GM23338 (cell line): ENCODE measurements at regions not wholly inside any gene's neighbourhood (a gene's known extent, or its start where the extent isn't known, plus 50 kb on each side); places are given as distances from the start of the nearest gene placed in this dataset.

Experiments
- ATAC-seq: fragments of 200-7000 bp; cut with Tn5 transposase; 3 replicates; pipeline ENCODE4 v1.9.1; 2020
- DNase-seq: peaks from one replicate; pipeline ENCODE4 v3.0.0-alpha.2; 2015; ENCODE audit warnings: low spot score
- H2AFZ ChIP-seq: fragments of 200-600 bp; sonication (generic); 2 replicates; pipeline ENCODE4 v1.8.0; 2016; ENCODE audit warnings: antibody characterized with exemption, mild to moderate bottlenecking, moderate library complexity
- H3F3A ChIP-seq: fragments of 200-600 bp; sonication (generic); replicated peaks from 2 replicates; pipeline ENCODE4 v1.8.0; 2017; ENCODE audit warnings: antibody characterized with exemption, mixed run types, low read depth
- H3K27ac ChIP-seq: fragments of 200-600 bp; sonication (generic); 2 replicates; pipeline ENCODE4 v1.6.1; 2016; ENCODE audit warnings: low read depth
- H3K27me3 ChIP-seq: fragments of 200-600 bp; sonication (generic); 2 replicates; pipeline ENCODE4 v1.8.0; 2016; ENCODE audit warnings: mild to moderate bottlenecking, mixed run types, moderate library complexity; ENCODE audit not compliant: insufficient read depth
- H3K36me3 ChIP-seq: fragments of 200-600 bp; sonication (generic); 2 replicates; pipeline ENCODE4 v1.8.0; 2016; ENCODE audit warnings: mild to moderate bottlenecking; ENCODE audit not compliant: insufficient read depth
- H3K4me1 ChIP-seq: fragments of 200-600 bp; sonication (generic); 2 replicates; pipeline ENCODE4 v1.8.0; 2016; ENCODE audit warnings: mild to moderate bottlenecking, moderate library complexity; ENCODE audit not compliant: insufficient read depth
- H3K4me2 ChIP-seq: fragments of 200-600 bp; sonication (generic); 2 replicates; pipeline ENCODE4 v1.7.1; 2017; ENCODE audit warnings: mixed run types
- H3K4me3 ChIP-seq: fragments of 200-600 bp; sonication (generic); 2 replicates; pipeline ENCODE4 v1.6.1; 2016; ENCODE audit warnings: mixed run types
- H3K79me2 ChIP-seq: fragments of 200-600 bp; sonication (generic); replicated peaks from 2 replicates; pipeline ENCODE4 v1.8.0; 2017; ENCODE audit warnings: mild to moderate bottlenecking; ENCODE audit not compliant: insufficient read depth
- H3K9me2 ChIP-seq: fragments of 200-600 bp; sonication (generic); 2 replicates; pipeline ENCODE4 v1.8.0; 2017; ENCODE audit not compliant: insufficient read depth
- H4K20me1 ChIP-seq: fragments of 200-600 bp; sonication (generic); replicated peaks from 2 replicates; pipeline ENCODE4 v1.8.0; 2017; ENCODE audit warnings: mild to moderate bottlenecking; ENCODE audit not compliant: insufficient read depth
- H3K27ac Mint-ChIP-seq: 2 replicates; pipeline ENCODE4 v1.8.0; 2020; ENCODE audit warnings: inconsistent platforms, mild to moderate bottlenecking, moderate library complexity, mixed read lengths
- H3K27me3 Mint-ChIP-seq: 3 replicates; pipeline ENCODE4 v1.8.0; 2022; ENCODE audit warnings: low read depth, mild to moderate bottlenecking, moderate library complexity, mixed read lengths, inconsistent platforms; ENCODE audit not compliant: insufficient read depth, poor library complexity
- H3K36me3 Mint-ChIP-seq: 3 replicates; pipeline ENCODE4 v1.8.0; 2021; ENCODE audit warnings: low read depth, mild to moderate bottlenecking, inconsistent platforms, moderate library complexity, mixed read lengths
- H3K4me1 Mint-ChIP-seq: 3 replicates; pipeline ENCODE4 v1.8.0; 2020; ENCODE audit warnings: mild to moderate bottlenecking, inconsistent platforms, mixed read lengths
- H3K4me3 Mint-ChIP-seq: 3 replicates; pipeline ENCODE4 v1.8.0; 2021; ENCODE audit warnings: moderate library complexity, mild to moderate bottlenecking, inconsistent platforms, mixed read lengths
- H3K9me3 Mint-ChIP-seq: 3 replicates; pipeline ENCODE4 v1.8.0; 2020; ENCODE audit warnings: moderate library complexity, mild to moderate bottlenecking, inconsistent platforms, mixed read lengths
- CREB1 ChIP-seq: fragments of 250-450 bp; sonication (Bioruptor Pico); IDR thresholded peaks from 2 replicates; pipeline ENCODE4 v1.5.0; 2020; ENCODE audit warnings: low read depth, mild to moderate bottlenecking, moderate library complexity
- ETS1 ChIP-seq: IDR thresholded peaks from 2 replicates; pipeline ENCODE4 v1.6.1; 2016; ENCODE audit warnings: antibody characterized with exemption
- EZH2 ChIP-seq: fragments of 200-600 bp; sonication (generic); IDR thresholded peaks from one replicate; pipeline ENCODE4 v1.8.0; 2017; ENCODE audit warnings: antibody characterized with exemption, mild to moderate bottlenecking, low read depth; ENCODE audit not compliant: unreplicated experiment
- EZH2phosphoT487 ChIP-seq: fragments of 200-600 bp; sonication (generic); IDR thresholded peaks from one replicate; pipeline ENCODE4 v1.8.1; 2018; ENCODE audit warnings: antibody characterized with exemption; ENCODE audit not compliant: unreplicated experiment
- JUNB ChIP-seq: IDR thresholded peaks from one replicate; pipeline ENCODE4 v1.6.1; 2016; ENCODE audit warnings: antibody characterized with exemption; ENCODE audit not compliant: unreplicated experiment
- NANOG ChIP-seq: IDR thresholded peaks from 2 replicates; pipeline ENCODE4 v1.6.1; 2016; ENCODE audit warnings: antibody characterized with exemption, borderline replicate concordance
- POLR2AphosphoS5 ChIP-seq: IDR thresholded peaks from 2 replicates; pipeline ENCODE4 v1.6.1; 2016; ENCODE audit warnings: antibody characterized with exemption, low read depth
- STAT1 ChIP-seq: IDR thresholded peaks from one replicate; pipeline ENCODE4 v1.6.1; 2016; ENCODE audit warnings: antibody characterized with exemption; ENCODE audit not compliant: unreplicated experiment
- ZNF114 ChIP-seq: fragments of 250-450 bp; sonication (Bioruptor Pico); IDR thresholded peaks from 2 replicates; pipeline ENCODE4 v1.5.0; 2020; ENCODE audit warnings: mild to moderate bottlenecking, moderate library complexity
- ZNF331 ChIP-seq: fragments of 250-450 bp; sonication (Bioruptor Pico); IDR thresholded peaks from 2 replicates; pipeline ENCODE4 v1.5.0; 2020; ENCODE audit warnings: low read depth, mild to moderate bottlenecking, moderate library complexity
- TF ChIP-seq, protein P1 (sequence below): IDR thresholded peaks from one replicate; pipeline ENCODE4 v1.6.1; 2018; ENCODE audit warnings: antibody characterized with exemption; ENCODE audit not compliant: unreplicated experiment
- TF ChIP-seq, protein P2 (sequence below), 2 experiments: fragments of 200-600 bp in 1 of 2; sonication (generic) in 1 of 2; conservative IDR thresholded peaks; 2 replicates each; pipeline versions ENCODE4 v1.5.1 to v1.6.1; 2016 to 2017; ENCODE audit warnings: antibody characterized with exemption in 2 of 2, low read depth in 2 of 2, mild to moderate bottlenecking in 2 of 2, moderate library complexity in 1 of 2
- TF ChIP-seq, protein P3 (sequence below): fragments of 250-450 bp; sonication (Bioruptor Pico); IDR thresholded peaks from 2 replicates; pipeline ENCODE4 v1.5.0; 2020; ENCODE audit warnings: mild to moderate bottlenecking, moderate library complexity

DNA sequence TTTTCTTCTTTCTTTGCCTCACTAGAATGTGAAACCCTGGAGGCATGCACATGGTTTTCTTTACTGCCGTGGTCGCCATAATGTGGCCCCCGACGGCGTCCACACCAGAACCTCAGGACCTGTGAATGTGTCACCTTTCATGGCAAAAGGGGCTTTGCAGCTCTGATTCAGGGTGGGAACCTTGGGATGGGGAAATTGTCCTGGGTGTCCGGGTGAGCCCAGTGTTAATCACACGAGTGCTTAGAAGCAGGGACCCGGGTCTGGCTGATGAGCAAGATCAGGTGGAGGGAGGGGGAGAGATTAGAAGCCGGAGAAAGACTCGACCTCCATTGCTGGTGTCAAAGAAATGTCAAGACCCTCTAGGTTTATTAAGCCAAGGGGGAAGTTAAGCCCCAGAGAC is 74.7 kb upstream of the SHISAL1 start:
- H3K4me3 Mint-ChIP-seq: no peak overlapping the region
- no peak overlapping the region for H3K4me3 ChIP-seq
- no peaks in the 10 kb centered on the region for H3K79me2 ChIP-seq
- H3K4me2 ChIP-seq: no peak overlapping the region
- no peak overlapping the region for H3K27ac Mint-ChIP-seq
- H3K27ac ChIP-seq: no peak overlapping the region
- no peaks in the 10 kb centered on the region for H3F3A ChIP-seq
- no peak overlapping the region for H2AFZ ChIP-seq
- no peaks in the 10 kb centered on the region for H3K36me3 ChIP-seq
- peaks cover 11% of the 10 kb centered on the region for H3K27me3 Mint-ChIP-seq
- H3K4me1 Mint-ChIP-seq: peaks cover 11% of the 10 kb centered on the region
- no peaks in the 10 kb centered on the region for H4K20me1 ChIP-seq
- H3K36me3 Mint-ChIP-seq: no peaks in the 10 kb centered on the region
- no peaks in the 10 kb centered on the region for H3K27me3 ChIP-seq
- H3K9me3 Mint-ChIP-seq: no peaks in the 10 kb centered on the region
- no peaks in the 10 kb centered on the region for H3K4me1 ChIP-seq
- ATAC-seq: no peak
- no peaks in the 10 kb centered on the region for H3K9me2 ChIP-seq
- no peak for DNase-seq
- TF ChIP-seq ZNF114 (CRISPR knock-in tag) (no peak), STAT1 (no peak), EZH2 (no peak), ETS1 (no peak), ZNF331 (no peak), POLR2AphosphoS5 (no peak), JUNB (no peak), EZH2phosphoT487 (no peak), NANOG (no peak), CREB1 (no peak)
- TF ChIP-seq, protein P1, sequence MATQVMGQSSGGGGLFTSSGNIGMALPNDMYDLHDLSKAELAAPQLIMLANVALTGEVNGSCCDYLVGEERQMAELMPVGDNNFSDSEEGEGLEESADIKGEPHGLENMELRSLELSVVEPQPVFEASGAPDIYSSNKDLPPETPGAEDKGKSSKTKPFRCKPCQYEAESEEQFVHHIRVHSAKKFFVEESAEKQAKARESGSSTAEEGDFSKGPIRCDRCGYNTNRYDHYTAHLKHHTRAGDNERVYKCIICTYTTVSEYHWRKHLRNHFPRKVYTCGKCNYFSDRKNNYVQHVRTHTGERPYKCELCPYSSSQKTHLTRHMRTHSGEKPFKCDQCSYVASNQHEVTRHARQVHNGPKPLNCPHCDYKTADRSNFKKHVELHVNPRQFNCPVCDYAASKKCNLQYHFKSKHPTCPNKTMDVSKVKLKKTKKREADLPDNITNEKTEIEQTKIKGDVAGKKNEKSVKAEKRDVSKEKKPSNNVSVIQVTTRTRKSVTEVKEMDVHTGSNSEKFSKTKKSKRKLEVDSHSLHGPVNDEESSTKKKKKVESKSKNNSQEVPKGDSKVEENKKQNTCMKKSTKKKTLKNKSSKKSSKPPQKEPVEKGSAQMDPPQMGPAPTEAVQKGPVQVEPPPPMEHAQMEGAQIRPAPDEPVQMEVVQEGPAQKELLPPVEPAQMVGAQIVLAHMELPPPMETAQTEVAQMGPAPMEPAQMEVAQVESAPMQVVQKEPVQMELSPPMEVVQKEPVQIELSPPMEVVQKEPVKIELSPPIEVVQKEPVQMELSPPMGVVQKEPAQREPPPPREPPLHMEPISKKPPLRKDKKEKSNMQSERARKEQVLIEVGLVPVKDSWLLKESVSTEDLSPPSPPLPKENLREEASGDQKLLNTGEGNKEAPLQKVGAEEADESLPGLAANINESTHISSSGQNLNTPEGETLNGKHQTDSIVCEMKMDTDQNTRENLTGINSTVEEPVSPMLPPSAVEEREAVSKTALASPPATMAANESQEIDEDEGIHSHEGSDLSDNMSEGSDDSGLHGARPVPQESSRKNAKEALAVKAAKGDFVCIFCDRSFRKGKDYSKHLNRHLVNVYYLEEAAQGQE: no peak
- TF ChIP-seq, protein P2, sequence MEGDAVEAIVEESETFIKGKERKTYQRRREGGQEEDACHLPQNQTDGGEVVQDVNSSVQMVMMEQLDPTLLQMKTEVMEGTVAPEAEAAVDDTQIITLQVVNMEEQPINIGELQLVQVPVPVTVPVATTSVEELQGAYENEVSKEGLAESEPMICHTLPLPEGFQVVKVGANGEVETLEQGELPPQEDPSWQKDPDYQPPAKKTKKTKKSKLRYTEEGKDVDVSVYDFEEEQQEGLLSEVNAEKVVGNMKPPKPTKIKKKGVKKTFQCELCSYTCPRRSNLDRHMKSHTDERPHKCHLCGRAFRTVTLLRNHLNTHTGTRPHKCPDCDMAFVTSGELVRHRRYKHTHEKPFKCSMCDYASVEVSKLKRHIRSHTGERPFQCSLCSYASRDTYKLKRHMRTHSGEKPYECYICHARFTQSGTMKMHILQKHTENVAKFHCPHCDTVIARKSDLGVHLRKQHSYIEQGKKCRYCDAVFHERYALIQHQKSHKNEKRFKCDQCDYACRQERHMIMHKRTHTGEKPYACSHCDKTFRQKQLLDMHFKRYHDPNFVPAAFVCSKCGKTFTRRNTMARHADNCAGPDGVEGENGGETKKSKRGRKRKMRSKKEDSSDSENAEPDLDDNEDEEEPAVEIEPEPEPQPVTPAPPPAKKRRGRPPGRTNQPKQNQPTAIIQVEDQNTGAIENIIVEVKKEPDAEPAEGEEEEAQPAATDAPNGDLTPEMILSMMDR (conservative IDR thresholded peaks at IDR 0.05; ENCODE audit: low read depth in 2 of 2): no peak
- TF ChIP-seq, protein P3, sequence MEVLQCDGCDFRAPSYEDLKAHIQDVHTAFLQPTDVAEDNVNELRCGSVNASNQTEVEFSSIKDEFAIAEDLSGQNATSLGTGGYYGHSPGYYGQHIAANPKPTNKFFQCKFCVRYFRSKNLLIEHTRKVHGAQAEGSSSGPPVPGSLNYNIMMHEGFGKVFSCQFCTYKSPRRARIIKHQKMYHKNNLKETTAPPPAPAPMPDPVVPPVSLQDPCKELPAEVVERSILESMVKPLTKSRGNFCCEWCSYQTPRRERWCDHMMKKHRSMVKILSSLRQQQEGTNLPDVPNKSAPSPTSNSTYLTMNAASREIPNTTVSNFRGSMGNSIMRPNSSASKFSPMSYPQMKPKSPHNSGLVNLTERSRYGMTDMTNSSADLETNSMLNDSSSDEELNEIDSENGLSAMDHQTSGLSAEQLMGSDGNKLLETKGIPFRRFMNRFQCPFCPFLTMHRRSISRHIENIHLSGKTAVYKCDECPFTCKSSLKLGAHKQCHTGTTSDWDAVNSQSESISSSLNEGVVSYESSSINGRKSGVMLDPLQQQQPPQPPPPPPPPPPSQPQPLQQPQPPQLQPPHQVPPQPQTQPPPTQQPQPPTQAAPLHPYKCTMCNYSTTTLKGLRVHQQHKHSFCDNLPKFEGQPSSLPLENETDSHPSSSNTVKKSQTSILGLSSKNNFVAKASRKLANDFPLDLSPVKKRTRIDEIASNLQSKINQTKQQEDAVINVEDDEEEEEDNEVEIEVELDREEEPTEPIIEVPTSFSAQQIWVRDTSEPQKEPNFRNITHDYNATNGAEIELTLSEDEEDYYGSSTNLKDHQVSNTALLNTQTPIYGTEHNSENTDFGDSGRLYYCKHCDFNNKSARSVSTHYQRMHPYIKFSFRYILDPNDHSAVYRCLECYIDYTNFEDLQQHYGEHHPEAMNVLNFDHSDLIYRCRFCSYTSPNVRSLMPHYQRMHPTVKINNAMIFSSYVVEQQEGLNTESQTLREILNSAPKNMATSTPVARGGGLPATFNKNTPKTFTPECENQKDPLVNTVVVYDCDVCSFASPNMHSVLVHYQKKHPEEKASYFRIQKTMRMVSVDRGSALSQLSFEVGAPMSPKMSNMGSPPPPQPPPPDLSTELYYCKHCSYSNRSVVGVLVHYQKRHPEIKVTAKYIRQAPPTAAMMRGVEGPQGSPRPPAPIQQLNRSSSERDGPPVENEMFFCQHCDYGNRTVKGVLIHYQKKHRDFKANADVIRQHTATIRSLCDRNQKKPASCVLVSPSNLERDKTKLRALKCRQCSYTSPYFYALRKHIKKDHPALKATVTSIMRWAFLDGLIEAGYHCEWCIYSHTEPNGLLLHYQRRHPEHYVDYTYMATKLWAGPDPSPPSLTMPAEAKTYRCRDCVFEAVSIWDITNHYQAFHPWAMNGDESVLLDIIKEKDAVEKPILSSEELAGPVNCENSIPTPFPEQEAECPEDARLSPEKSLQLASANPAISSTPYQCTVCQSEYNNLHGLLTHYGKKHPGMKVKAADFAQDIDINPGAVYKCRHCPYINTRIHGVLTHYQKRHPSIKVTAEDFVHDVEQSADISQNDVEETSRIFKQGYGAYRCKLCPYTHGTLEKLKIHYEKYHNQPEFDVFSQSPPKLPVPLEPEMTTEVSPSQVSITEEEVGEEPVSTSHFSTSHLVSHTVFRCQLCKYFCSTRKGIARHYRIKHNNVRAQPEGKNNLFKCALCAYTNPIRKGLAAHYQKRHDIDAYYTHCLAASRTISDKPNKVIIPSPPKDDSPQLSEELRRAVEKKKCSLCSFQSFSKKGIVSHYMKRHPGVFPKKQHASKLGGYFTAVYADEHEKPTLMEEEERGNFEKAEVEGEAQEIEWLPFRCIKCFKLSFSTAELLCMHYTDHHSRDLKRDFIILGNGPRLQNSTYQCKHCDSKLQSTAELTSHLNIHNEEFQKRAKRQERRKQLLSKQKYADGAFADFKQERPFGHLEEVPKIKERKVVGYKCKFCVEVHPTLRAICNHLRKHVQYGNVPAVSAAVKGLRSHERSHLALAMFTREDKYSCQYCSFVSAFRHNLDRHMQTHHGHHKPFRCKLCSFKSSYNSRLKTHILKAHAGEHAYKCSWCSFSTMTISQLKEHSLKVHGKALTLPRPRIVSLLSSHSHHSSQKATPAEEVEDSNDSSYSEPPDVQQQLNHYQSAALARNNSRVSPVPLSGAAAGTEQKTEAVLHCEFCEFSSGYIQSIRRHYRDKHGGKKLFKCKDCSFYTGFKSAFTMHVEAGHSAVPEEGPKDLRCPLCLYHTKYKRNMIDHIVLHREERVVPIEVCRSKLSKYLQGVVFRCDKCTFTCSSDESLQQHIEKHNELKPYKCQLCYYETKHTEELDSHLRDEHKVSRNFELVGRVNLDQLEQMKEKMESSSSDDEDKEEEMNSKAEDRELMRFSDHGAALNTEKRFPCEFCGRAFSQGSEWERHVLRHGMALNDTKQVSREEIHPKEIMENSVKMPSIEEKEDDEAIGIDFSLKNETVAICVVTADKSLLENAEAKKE: no peak
